Gastroesophageal sphincter (tissue), 4 donors: ENCODE measurements at regions not wholly inside any gene's neighbourhood (a gene's known extent, or its start where the extent isn't known, plus 50 kb on each side); places are given as distances from the start of the nearest gene placed in this dataset.

Source experiments
- ATAC-seq: fragments of 150-250 bp; one replicate; pipeline ENCODE4 v1.9.1; 2016; ENCODE audit warnings: mild to moderate bottlenecking, moderate library complexity
- H3K27ac ChIP-seq, 4 donors: fragments of 200-600 bp; sonication (generic) in 3 of 4; 1 replicate in 3 of 4; 2 replicates in 1 of 4; pipeline ENCODE4 v1.5.1; 2016 to 2019
- H3K27me3 ChIP-seq: fragments of 200-600 bp; sonication (generic); one replicate; pipeline ENCODE4 v1.5.1; 2019
- H3K36me3 ChIP-seq, 2 donors: fragments of 200-600 bp; sonication (generic); one replicate each; pipeline ENCODE4 v1.5.1; 2019; ENCODE audit warnings: control low read depth in 1 of 2
- H3K4me1 ChIP-seq, 3 donors: fragments of 200-600 bp; sonication (generic); 1 replicate in 2 of 3; 2 replicates in 1 of 3; pipeline ENCODE4 v1.5.1; 2016 to 2019; ENCODE audit warnings: control low read depth in 2 of 3
- H3K4me3 ChIP-seq, 2 donors: fragments of 200-600 bp; sonication (generic); one replicate each; pipeline ENCODE4 v1.5.1; 2019; ENCODE audit warnings: mild to moderate bottlenecking in 1 of 2, moderate library complexity in 1 of 2
- H3K9me3 ChIP-seq, 3 donors: fragments of 200-600 bp; sonication (generic); one replicate each; pipeline ENCODE4 v1.5.1; 2017 to 2019; ENCODE audit warnings: control low read depth in 2 of 3
- EP300 ChIP-seq: sonication (generic); formaldehyde crosslinking; IDR thresholded peaks from one replicate; pipeline ENCODE4 v1.6.1; 2017; ENCODE audit warnings: antibody characterized with exemption, mild to moderate bottlenecking
- POLR2A ChIP-seq, 2 donors: fragments of 450-650 bp; IDR thresholded peaks; one replicate each; pipeline ENCODE4 v1.6.1; 2017; ENCODE audit warnings: antibody characterized with exemption in 2 of 2, mild to moderate bottlenecking in 2 of 2, moderate library complexity in 1 of 2
- POLR2AphosphoS5 ChIP-seq: sonication (generic); formaldehyde crosslinking; IDR thresholded peaks from one replicate; pipeline ENCODE4 v1.6.1; 2017; ENCODE audit warnings: antibody characterized with exemption
- WGBS, 2 donors: methylation state at CpG; one replicate each; pipeline ENCODE4 v1.1.5; 2018; ENCODE audit warnings: low coverage in 1 of 2; 5-methylcytosine and 5-hydroxymethylcytosine counted together
- TF ChIP-seq, protein P1 (sequence below), 4 experiments: fragments of 200-600 bp in 2 of 4; fragments of 450-650 bp in 2 of 4; sonication (generic) in 1 of 4; IDR thresholded peaks; one replicate each; pipeline ENCODE4 v1.5.1; 2017 to 2019; ENCODE audit warnings: antibody characterized with exemption in 4 of 4, mild to moderate bottlenecking in 2 of 4, moderate library complexity in 2 of 4

DNA sequence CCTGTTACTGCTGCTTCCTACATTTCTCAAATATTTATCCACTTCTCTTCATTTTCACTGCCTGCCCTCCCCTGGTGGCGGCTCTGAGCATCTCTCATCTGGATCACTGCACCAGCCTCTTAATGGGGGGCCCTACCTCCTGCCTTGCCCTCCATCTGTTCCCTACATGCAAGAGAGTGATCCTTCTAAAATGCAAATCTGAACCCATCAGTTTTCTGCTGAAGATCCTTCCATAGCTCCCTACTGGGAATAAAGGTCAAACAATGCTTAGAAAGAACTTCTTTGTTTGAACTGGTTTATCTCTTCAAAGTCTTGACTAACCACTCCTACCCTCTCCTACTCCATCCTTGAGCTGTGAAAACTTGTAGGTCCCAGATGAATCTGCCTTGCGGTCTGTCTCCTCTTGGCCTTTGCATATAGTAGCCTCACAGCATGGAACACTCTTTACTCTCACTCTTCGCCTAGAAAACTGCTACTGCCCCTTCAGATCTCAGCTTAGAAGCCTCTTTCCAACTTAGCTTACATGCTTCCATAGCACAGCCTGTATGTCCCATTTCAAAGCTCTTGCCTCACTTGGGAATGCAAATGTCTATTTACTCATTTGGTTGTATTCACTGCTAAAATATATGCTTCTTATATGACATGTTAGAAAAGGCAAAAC is 119.3 kb downstream of the QRSL1 start:
- Histone ChIP-seq H3K4me3 (no peak overlapping the region), H3K4me1 (no peaks in the 10 kb centered on the region), H3K27ac (no peak overlapping the region), H3K9me3 (peaks cover 0 to 12% (median 0%) of the 10 kb centered on the region in 3 donors), H3K27me3 (no peaks in the 10 kb centered on the region), H3K36me3 (no peaks in the 10 kb centered on the region)
- 54 to 86% methylated on average over 3 of the region's 3 CpGs for WGBS, 2 donors
- TF ChIP-seq POLR2A (IDR thresholded peaks at IDR 0.05): no peak
- no peak for TF ChIP-seq POLR2AphosphoS5
- TF ChIP-seq, protein P1, sequence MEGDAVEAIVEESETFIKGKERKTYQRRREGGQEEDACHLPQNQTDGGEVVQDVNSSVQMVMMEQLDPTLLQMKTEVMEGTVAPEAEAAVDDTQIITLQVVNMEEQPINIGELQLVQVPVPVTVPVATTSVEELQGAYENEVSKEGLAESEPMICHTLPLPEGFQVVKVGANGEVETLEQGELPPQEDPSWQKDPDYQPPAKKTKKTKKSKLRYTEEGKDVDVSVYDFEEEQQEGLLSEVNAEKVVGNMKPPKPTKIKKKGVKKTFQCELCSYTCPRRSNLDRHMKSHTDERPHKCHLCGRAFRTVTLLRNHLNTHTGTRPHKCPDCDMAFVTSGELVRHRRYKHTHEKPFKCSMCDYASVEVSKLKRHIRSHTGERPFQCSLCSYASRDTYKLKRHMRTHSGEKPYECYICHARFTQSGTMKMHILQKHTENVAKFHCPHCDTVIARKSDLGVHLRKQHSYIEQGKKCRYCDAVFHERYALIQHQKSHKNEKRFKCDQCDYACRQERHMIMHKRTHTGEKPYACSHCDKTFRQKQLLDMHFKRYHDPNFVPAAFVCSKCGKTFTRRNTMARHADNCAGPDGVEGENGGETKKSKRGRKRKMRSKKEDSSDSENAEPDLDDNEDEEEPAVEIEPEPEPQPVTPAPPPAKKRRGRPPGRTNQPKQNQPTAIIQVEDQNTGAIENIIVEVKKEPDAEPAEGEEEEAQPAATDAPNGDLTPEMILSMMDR (IDR thresholded peaks at IDR 0.05): no peak
- TF ChIP-seq EP300: no peak
- no peak for ATAC-seq

DNA sequence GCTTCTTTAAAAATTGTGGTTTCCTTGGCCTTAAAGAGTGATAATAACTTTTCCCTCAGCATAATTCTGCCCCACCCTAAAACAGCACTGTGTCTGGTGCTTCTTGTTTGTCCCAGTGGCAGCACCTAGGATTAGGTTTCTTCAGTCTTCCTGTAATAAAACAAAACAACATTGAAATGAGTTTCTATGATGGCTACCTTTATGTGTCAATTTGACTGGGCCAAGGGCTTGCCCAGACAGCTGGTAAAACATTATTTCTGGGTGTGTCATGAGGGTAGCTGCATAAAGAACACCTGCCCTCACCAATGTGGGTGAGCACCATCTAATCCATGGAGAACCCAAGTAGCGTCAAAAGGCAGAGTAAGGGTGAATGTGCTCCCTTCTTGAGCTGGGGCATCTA is 117.8 kb downstream of the QRSL1 start:
- WGBS, 2 donors: 88 to 100% methylated on average over 1 of the region's 1 CpG
- Histone ChIP-seq H3K4me1 (no peaks in the 10 kb centered on the region), H3K27ac (no peak overlapping the region), H3K27me3 (no peaks in the 10 kb centered on the region), H3K36me3 (no peaks in the 10 kb centered on the region), H3K9me3 (peaks cover 0 to 17% (median 0%) of the 10 kb centered on the region in 3 donors), H3K4me3 (no peak overlapping the region)
- no peak for ATAC-seq
- TF ChIP-seq POLR2AphosphoS5: no peak
- no peak for TF ChIP-seq POLR2A (IDR thresholded peaks at IDR 0.05)
- TF ChIP-seq, protein P1 (IDR thresholded peaks at IDR 0.05): no peak
- TF ChIP-seq EP300: no peak

DNA sequence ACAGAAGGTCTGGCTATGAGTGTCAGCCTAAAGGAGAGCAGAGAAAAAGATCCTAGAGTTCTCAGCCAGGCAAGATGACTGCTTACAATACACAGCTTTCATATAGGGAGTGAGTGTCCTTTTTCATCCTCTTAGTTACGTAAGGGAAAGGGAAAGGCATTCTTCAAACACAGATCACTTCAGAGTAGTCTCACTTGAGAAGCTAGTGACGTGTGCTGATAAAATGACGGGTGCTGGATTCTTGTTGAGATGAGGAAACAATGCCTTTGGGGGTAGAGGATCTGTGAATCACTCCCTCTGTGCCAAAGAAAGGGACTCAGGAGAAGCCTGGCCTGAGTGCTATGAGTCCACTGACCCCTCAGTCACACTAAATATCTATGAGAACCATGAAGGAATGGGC is 117.3 kb downstream of the QRSL1 start:
- 46 to 48% methylated on average over 3 of the region's 3 CpGs for WGBS, 2 donors
- no peaks in the 10 kb centered on the region for H3K27me3 ChIP-seq
- H3K9me3 ChIP-seq: peaks cover 0 to 17% (median 0%) of the 10 kb centered on the region in 3 donors
- no peak for ATAC-seq
- TF ChIP-seq EP300 (no peak), POLR2AphosphoS5 (no peak), POLR2A (IDR thresholded peaks at IDR 0.05) (no peak)
- TF ChIP-seq, protein P1 (IDR thresholded peaks at IDR 0.05): no peak
- H3K4me3 ChIP-seq: no peak overlapping the region
- H3K27ac ChIP-seq: no peak overlapping the region
- no peaks in the 10 kb centered on the region for H3K36me3 ChIP-seq
- no peaks in the 10 kb centered on the region for H3K4me1 ChIP-seq

DNA sequence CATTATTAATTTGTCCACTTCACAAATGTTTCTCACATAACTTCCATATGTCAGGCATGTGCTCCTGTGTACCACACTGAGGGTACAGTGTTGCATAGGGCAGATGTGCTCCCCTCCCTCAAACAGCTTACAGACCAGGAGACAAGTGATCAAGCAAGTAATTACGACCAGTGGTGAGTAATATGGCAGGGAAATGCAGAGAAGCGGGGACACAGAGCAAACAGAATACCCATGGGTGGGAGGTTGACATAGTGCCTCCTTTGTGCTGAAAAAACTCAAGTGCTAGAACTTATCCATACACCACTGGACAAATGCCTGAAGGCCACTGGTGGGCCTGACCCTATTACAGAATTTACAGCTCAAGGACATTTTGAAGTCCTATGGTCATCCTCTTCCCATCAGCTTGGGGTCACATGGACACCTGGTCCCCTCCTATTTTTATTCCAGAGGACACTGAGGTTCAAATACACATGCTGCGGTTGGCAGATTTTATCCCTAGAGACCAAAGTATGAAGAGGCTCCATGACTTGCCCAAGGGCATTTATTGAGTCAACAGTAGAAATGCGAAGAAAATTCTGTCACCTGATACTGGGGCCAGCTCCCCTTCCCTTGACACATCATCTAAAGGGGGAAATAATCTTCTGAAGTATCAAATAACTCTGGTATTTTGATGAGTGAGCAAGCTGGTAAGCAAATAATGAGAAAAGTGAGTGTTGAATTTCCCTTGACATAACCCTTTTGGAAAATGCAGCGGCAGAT is 116.6 kb downstream of the QRSL1 start:
- H3K4me1 ChIP-seq: no peaks in the 10 kb centered on the region
- H3K27me3 ChIP-seq: no peaks in the 10 kb centered on the region
- no peaks in the 10 kb centered on the region for H3K36me3 ChIP-seq
- TF ChIP-seq, protein P1 (IDR thresholded peaks at IDR 0.05): no peak
- TF ChIP-seq POLR2A (IDR thresholded peaks at IDR 0.05) (no peak), EP300 (no peak)
- H3K9me3 ChIP-seq: peaks cover 0 to 17% (median 0%) of the 10 kb centered on the region in 3 donors
- H3K4me3 ChIP-seq: no peak overlapping the region
- ATAC-seq: no peak
- 80 to 87% methylated on average over 3 to 5 of the region's 5 CpGs for WGBS, 2 donors
- no peak overlapping the region for H3K27ac ChIP-seq
